ENCODE measurements at regions not wholly inside any gene's neighbourhood (a gene's known extent, or its start where the extent isn't known, plus 50 kb on each side); places are given as distances from the start of the nearest gene placed in this dataset.

- Mint-ChIP-seq H3K27ac (no peak overlapping the region), H3K36me3 (ENCODE audit: low read depth) (no peaks in the 10 kb centered on the region), H3K27me3 (ENCODE audit: insufficient read depth, low read depth, poor library complexity) (peaks cover 7% of the 10 kb centered on the region), H3K4me3 (no peak overlapping the region), H3K9me3 (no peaks in the 10 kb centered on the region; the same call in 2 of the 3 replicates), H3K4me1 (peaks cover 48% of the 10 kb centered on the region)
- Histone ChIP-seq H3K4me2 (no peak overlapping the region), H3K79me2 (replicated peaks; ENCODE audit: insufficient read depth) (no peaks in the 10 kb centered on the region), H3K27ac (ENCODE audit: low read depth) (no peak overlapping the region), H3K9me2 (ENCODE audit: insufficient read depth) (no peaks in the 10 kb centered on the region), H3K36me3 (ENCODE audit: insufficient read depth) (no peaks in the 10 kb centered on the region), H3K27me3 (ENCODE audit: insufficient read depth) (no peaks in the 10 kb centered on the region), H4K20me1 (replicated peaks; ENCODE audit: insufficient read depth) (no peaks in the 10 kb centered on the region), H2AFZ (peak overlapping the region; percentile 83; the same call in 1 of the 2 replicates), H3K4me3 (no peak overlapping the region), H3K4me1 (ENCODE audit: insufficient read depth) (peaks cover 9% of the 10 kb centered on the region), H3F3A (replicated peaks; ENCODE audit: low read depth) (no peaks in the 10 kb centered on the region)
- no peak for TF ChIP-seq EZH2 (IDR thresholded peaks at IDR 0.05; ENCODE audit: low read depth, unreplicated experiment)
- no peak for TF ChIP-seq ZNF114 (CRISPR knock-in tag; IDR thresholded peaks at IDR 0.05)
- TF ChIP-seq REST (IDR thresholded peaks at IDR 0.05; ENCODE audit: unreplicated experiment): no peak
- TF ChIP-seq CREB1 (CRISPR knock-in tag; IDR thresholded peaks at IDR 0.05; ENCODE audit: low read depth): no peak
- no peak for TF ChIP-seq ZNF462 (CRISPR knock-in tag; IDR thresholded peaks at IDR 0.05)
- no peak for TF ChIP-seq JUNB (IDR thresholded peaks at IDR 0.05; ENCODE audit: unreplicated experiment)
- TF ChIP-seq ZNF331 (CRISPR knock-in tag; IDR thresholded peaks at IDR 0.05; ENCODE audit: low read depth): no peak
- no peak for TF ChIP-seq POLR2AphosphoS5 (IDR thresholded peaks at IDR 0.05; ENCODE audit: low read depth)
- TF ChIP-seq STAT1 (IDR thresholded peaks at IDR 0.05; ENCODE audit: unreplicated experiment): no peak
- no peak for TF ChIP-seq NANOG (IDR thresholded peaks at IDR 0.05; ENCODE audit: borderline replicate concordance)
- TF ChIP-seq CTCF (conservative IDR thresholded peaks at IDR 0.05; ENCODE audit: low read depth in 2 of 2): no peak
- TF ChIP-seq ETS1 (IDR thresholded peaks at IDR 0.05): no peak
- no peak for TF ChIP-seq EZH2phosphoT487 (IDR thresholded peaks at IDR 0.05; ENCODE audit: unreplicated experiment)
- DNase-seq (ENCODE audit: low spot score): no peak
- ATAC-seq: no peak
Observed at GRCh38 chr1:228979325-228979699, 244.0 kb downstream of the RHOU start.

Data from GM23338 (cell line).